ENCODE measurements at regions not wholly inside any gene's neighbourhood (a gene's known extent, or its start where the extent isn't known, plus 50 kb on each side); places are given as distances from the start of the nearest gene placed in this dataset.
"Not testable (repeated sequence)": the region's sequence is repeated elsewhere in the genome, so short reads cannot be mapped to it uniquely, and the experiment has no call there.

DNA sequence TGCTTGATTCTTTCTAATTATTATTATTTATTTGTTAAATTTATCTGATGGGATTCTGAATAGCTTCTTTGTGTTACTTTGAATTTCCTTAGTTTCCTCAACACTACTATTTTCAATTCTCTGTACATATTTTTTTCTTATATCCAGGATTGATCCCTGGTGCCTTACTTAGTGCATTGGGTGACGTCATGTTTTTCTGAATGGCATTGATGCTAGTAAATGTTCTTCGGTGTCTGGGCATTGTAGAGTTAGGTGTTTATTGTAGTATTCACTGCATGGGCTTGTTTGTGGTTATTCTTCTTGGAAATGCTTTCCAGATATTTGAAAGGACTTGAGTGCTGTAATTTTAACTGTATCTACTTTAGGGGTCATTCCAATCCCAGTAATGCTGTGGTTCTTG, 938.1 kb downstream of the FAM133A start:
- no peak for DNase-seq (ENCODE audit: low read depth)

DNA sequence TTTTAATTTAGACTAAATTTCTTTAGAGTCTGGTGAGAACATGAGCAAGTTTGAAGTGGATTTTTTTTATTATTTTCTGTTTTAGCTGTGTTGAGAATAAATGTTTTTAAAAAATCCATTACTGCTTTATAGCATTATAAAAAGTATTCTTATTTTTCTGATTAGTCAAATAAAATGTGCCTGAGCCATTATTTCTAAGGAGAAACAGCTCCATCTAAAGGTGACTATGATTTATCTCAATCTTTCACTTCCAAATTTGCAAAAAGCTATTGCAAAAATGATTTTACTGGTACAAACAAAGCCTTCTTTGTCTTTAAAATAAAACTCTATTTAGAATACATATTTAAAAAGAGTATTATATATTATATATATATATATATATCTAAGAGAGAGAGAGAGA, 959.2 kb downstream of the FAM133A start:
- no peak for DNase-seq (ENCODE audit: low read depth)

DNA sequence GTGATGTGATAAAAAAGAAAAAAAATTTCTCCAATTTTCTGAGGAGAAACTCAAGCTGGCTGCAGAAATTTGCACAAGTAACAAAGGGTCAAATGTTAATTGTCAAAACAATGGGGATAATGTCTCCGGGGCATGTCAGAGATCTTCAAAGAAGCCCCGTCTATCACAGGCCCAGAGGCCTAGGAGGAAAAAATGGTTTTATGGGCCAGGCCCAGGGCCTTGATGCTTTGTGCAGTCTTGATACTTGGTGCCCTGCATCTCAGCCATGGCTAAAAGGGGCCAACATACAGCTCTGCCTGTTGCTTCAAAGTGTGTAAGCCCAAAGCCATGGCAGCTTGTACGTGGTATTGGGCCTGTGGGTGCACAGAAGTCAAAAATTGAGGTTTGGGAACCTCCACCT, 961.0 kb downstream of the FAM133A start:
- DNase-seq (ENCODE audit: low read depth) = no peak

DNA sequence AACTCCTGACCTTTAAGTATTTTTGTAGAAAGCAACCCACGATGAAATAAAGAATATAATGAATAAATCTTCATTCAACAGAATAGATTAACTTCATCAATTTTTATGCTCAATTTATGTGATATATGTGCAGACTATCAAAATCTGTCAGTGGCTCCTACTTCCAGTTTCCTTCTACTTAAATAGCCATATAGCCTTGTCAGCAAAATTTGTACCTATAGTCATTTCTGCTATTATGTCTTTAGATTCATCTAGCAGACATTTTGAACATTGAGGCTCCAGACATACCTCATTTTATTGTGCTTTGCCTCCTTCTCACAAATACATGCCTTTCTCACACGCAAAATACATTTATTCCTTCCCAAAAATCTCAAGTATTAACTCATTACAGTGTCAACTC, 971.7 kb downstream of the FAM133A start:
- DNase-seq (ENCODE audit: low read depth) = no peak

DNA sequence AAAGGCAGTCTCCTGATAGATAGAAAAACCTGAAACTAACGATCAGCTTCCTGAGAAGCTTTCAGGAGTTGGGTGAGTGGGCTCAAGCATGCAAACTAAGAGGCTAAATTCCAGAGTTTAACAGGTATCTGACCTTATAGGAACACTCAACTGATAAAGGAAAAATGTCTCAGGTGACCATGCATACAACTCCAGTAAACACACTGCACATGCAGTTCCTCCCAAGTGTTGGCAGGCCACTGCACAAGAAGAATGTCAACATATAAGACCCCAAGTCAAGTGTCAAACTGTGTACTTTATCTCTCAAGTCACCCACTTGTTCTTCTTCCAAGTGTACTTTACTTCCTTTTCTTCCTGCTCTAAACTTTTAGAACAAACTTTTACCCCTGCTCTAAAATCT, 981.2 kb downstream of the FAM133A start:
- DNase-seq (ENCODE audit: low read depth) = no peak

DNA sequence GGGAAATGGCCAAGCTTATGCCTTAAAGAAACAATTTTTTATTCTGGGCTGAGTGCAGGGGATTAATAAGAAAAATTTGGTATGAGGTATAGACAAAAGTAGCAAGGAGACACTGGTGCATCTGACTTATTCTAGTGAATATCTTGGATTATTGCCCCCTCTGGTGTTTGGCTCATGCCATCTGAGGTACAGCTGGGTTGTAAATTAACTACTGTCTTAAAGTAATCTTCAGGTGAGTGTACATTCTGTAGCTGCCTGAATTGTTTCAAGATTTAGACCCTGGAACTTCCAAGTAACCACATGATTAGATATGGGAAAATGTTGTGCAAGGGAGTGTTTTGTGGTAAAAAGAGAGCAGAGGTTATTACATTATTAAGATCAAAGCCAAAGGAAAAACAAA, 988.7 kb downstream of the FAM133A start:
- DNase-seq (ENCODE audit: low read depth) = no peak

DNA sequence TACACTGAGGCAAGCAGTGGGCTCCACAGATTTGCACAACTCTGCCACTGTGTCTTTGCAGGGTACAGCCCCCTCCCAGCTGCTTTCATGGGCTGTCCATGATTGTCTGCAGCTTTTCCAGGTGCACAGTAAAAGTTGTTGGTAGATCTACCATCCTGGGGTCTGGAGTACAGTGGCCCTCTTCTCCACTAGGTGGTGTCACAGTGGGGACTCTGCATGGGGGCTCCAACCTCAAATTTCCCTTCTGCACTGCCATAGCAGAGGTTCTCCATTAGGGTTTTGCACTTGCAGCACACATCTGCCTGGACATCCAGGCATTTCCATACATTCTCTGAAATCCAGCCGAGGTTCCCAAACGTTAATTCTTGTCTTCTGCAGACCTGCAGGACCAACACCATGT, 1002.3 kb downstream of the FAM133A start:
- DNase-seq (ENCODE audit: low read depth) = no peak

DNA sequence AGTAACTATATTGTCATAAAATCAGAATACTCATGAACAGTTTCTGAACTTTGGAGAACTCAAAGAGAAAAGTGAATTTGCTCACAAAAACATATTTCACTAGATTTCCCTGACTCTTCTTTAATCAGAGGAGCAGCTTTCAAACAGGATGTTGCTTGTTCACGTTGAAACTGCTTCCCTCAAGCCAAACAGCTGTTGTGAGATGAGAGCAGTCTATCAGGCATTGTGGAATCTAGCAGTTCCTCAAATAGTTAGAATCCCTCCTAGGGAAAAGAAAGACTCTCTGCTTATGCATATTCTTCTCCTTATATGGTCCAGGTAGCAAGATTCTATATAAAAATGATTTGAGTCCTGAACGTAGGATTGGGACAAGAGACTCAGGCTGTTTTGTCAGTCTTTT, 1012.1 kb downstream of the FAM133A start:
- DNase-seq (ENCODE audit: low read depth) = no peak

DNA sequence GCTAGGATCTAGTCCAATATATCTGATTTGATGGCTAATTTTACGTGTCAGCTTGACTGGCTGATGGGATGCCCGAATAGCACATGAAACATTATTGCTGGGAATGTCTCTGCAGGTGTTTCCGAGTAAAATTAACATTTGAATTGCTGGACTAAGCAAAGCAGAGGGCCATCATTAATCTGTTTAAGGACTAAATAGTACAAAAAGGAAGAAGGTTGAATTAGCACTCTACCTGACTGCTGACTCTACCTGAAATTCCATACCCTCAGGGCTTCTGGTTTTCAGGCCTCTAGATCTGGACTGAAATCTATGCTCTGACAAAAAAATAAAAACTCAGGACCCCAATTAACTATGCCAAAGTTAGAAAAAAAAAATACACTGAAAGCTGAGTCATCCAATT, 1021.9 kb downstream of the FAM133A start:
- DNase-seq (ENCODE audit: low read depth) = no peak

DNA sequence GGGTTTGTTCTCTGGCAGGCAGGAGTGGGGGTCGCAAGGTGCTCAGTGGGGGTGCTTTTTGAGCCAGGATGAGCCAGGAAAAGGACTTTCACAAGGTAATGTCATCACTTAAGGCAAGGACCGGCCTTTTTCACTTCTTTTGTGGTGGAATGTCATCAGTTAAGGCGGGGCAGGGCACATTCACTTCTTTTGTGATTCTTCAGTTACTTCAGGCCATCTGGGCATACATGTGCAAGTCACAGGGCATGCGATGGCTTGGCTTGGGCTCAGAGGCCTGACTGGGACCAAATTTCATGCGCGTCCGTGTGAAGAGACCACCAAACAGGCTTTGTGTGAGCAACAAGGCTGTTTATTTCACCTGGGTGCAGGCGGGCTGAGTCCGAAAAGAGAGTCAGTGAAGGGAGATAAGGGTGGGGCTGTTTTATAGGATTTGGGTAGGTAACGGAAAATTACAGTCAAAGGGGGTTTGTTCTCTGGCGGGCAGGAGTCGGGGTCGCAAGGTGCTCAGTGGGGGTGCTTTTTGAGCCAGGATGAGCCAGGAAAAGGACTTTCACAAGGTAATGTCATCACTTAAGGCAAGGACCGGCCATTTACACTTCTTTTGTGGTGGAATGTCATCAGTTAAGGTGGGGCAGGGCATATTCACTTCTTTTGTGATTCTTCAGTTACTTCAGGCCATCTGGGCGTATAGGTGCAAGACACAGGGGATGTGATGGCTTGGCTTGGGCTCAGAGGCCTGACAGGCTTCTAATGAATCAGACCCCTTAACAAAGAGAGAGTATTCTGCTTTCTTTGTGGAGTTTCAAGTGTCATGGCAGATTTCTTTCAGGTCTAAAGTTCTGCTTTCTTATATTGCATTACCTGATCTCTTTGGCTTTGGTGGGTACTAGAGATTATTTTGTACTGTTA, 1030.6 kb downstream of the FAM133A start:
- DNase-seq (ENCODE audit: low read depth) = not testable (repeated sequence)

DNA sequence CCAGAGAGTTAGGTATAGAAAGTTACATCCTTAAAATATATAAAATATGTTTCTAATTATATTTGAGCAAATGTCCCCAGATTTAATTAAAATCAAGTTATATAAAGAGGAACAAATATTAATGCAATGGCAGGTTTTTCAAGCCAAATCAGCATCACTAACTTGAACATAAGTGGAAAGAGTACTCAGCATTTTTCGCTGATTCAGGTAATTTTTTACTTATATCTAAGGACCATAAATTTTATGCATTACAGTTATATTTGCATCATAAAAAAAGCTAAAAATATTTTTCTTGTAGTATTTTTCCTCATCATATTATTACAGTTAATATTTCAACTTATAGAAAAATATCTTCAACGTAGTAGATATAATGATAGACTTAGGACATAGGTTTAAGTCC, 1047.4 kb downstream of the FAM133A start:
- no peak for DNase-seq (ENCODE audit: low read depth)

DNA sequence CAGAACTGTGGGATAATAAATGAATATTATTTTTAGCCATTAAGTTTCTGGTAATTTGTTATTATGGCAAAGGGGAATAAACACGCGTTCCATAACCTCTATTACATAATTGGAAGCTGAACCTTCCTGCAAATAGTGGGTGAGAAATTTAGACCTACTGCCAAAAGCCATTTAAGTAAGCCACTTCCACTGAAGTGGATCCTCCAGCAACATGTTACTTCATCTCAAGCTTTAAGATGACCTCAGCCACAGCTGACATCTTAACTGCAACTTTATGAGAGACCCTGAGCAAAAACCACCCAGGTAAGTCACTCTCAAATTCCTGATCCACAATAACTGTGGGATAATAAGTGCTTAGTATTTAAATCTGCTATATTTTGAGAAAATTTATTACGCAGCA, 1048.6 kb downstream of the FAM133A start:
- DNase-seq (ENCODE audit: low read depth) = no peak

DNA sequence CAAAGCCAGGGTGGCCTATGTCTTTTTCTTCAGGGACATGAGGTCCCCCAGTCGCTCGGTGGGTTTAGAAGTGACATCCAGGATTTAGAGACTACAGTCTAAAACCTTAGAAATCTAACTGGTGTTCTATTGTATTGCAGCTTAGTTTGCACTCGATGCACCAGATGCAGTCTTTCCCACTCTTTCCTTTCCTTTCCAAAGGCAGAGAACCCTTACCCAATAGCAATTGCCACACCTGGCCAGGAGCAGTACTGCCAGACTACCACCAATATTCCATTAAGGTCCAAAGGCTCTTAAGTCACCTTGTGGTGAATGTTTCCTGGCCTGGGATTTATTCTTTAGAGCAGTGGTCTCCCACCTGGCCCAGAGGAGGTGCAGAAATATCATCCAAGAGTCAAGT, 1068.8 kb downstream of the FAM133A start:
- DNase-seq (ENCODE audit: low read depth) = no peak

DNA sequence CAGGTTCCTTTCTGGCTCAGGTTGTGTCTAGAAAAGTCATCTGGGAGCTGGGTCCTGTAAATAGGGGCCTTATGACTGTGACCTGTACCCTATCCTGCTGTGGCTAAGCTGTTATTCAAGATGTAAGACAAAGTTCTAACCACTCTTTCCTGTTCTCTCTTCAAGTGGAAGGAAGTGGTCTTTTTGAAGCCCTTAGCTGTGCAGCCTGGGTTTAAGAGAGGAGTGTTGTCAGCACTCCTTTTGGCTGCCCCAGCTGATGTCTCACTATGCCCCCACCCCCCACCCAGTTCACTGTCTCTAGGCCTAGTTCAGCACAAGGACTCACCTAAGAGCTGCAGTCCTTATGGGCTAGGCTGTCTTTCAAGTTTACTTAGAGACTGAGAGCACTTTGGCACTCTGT, 1069.5 kb downstream of the FAM133A start:
- no peak for DNase-seq (ENCODE audit: low read depth)

DNA sequence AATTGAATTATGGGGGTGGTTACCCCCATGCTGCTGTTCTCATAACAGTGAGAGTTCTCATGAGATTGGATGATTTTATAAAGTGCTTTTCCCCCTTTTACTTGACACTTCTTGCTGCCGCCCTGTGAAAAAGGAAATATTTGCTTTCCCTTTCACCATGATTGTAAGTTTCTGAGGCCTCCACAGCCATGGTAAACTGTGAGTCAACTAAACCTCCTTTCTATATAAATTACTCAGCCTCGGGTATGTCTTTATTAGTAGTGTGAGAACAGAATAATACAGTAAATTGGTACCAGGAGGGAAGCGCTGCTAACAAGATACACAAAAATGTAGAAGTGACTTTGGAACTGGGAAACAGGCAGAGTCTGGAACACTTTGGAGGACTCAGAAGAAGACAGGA, 1070.8 kb downstream of the FAM133A start:
- no peak for DNase-seq (ENCODE audit: low read depth)

DNA sequence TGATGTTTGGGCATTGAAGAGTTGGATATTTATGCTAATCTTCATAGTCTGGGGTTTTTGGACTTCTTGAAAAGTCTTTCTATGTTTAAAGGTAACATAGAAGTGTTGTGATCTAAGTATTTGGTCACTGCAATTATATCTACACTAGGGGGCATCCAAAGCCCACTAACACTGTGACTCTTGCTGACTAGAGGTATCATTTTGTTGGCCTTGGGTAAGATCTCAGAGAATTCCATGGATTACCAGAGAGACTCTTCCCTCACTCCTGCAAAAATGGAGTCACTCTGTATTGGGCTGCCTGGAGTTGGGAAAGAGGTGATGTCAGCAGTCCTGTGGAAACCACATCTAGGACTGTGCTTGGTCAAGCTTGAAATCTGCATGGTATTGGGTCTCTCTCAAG, 1077.6 kb downstream of the FAM133A start:
- DNase-seq (ENCODE audit: low read depth) = no peak

DNA sequence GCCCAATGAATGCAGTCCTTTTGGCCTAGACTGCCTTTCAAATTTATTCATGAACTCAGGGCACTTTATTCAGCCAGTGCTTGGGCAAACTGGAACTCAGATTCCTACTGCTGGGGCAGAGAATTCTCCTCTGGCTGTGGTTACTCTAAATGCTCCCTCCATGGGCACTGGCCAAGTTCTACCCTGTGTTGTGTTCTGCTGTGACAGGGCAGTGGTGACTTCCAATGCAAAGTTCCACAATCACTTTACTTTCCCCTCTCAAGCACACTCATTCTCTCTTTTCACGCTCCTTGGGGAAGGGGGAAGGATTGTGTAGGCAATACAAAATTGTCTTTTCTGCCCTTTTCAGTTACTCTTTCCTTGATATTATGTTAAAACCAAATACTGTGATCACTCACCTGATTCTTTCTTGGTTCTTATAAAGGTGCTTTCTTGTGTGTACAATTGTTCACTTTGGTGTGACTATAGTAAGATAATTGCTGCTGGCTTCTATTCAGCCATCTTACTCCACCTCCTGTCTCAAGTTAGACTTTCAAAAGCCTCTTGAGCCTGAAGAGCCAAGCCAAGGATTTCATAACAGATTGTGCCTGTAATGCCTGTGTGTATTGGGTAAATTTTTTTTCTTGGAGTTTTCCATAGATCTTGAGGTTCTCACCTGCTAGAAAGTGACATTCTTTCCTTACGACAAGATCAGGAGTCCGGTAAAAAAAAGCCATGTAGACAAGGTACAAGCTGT, 1078.6 kb downstream of the FAM133A start:
- no peak for DNase-seq (ENCODE audit: low read depth)

DNA sequence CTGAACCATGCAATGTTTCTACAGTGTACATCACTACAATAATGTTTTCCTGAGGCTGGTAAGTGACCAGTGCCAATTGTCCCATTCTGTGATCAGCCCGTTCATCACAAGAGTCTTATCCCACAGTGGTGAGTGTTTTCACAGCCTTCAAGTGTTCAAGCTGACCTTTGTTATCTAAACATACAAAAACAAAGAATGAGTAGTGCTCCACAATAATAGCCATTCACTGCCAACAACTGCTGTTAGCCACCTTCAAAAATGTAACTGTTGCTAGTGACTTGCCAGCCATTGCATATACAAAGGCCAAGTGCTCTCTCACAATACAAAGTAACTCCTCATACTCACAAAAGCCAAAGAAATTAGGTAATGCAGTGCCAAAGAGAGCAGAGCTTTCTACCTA, 1084.1 kb downstream of the FAM133A start:
- DNase-seq (ENCODE audit: low read depth) = no peak

DNA sequence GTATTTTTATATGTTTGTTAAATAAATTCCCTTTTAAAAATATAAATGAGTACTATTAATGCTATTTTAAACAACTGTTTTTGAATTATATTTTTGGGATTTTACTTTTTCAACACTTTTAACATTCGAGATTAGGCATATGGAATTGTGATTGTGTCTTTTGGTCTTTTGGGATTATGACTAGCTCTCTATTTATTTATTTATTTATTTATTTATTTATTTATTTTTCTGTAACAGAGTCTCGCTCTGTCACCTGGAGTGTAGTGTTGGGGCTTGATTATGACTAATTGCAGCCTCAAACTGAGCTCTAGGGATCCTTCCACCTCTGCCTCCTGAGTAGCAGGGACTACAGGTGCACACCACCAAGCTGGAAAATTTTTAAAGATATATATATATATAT, 1101.6 kb downstream of the FAM133A start:
- DNase-seq (ENCODE audit: low read depth) = no peak

DNA sequence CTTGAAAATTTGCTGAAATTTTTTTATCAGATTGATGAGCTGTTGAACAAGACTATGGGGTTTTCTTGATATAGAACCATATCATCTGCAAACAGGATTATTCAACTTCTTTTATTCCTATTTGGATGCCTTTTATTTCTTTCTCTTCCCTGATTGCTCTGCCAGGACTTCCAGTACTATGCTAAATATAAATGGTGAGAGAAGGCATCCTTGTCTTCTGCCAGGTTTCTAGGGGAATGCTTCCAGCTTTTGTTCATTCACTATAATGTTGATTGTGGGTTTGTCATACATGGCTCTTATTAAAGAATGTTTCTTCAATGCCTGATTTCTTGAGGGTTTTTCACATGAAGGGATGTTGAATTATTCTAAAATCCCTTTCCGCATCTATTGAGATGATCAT, 1139.5 kb downstream of the FAM133A start:
- DNase-seq (ENCODE audit: low read depth) = no peak

DNA sequence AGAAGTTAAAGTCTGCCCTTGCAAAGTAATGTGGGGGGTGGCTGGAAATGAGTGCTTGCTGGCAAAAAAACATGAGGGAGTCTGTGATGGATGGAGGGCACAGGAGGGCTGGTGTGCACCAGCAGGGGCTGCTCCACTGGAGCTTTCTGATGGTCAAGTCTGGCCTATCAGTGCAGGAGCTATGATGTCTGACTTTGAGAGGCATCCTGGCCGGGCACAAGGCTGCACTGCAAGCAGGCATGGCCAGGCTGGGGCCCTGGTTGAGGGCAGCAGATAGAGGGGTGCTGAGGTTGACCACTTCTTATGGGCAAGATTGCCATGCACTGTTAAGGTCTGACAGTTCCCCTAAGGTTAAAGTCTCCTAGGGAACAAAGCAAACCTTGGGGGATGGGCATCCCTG, 1140.2 kb downstream of the FAM133A start:
- no peak for DNase-seq (ENCODE audit: low read depth)

DNA sequence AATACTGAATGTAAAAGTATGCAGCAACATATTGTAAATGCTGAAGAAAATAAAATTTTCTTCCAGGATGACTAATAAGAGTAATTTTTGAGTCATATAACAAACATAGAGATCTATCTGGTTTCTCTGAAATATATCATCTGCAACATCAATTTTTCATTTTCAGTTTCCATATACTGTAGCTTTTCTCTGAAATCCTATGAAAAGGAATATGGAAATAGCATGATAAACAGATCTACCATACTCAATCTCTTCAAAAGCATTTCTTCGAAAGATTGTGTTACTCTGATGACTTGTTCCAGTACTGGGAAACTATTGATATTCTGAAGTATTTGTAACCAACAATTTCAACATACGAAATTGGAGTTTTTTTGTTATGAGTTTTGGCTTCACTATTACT, 1156.7 kb downstream of the FAM133A start:
- DNase-seq (ENCODE audit: low read depth) = no peak

DNA sequence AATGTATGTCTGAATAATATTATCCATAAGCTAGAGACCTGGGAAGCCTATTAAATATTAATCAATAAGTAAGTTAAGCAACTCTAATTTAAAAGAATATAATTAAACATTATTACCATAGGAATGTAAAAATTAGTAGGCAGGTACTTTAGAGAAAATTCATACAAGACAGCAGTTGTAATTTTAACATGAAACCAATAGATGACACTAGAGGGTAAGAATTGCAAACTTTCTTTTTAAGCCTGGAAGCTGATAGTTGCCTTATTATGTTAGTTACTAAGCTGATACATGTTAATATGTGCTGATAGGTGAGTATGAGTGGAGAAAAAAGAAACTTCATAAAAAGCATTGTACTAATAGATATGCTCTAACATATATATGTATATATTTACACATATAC, 1157.4 kb downstream of the FAM133A start:
- DNase-seq (ENCODE audit: low read depth) = peak; percentile 0

DNA sequence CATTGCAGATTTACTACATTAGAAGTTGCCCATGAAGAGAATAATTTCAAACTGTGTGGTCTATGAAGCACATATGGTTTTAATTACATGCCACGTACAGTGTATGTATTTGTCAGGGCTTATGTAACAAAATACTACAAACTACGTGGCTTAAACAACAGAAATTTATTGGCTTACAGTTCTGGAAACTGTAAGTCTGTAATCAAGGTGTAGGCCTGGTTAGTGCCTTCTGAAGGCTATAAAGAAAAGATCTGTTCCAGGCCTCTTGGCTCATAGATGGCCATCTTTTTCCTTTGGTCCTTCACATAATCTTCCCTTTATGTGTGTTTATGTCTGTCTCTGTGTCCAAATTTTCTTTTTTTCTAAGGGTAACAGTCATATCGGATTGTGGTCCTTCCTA, 1160.2 kb downstream of the FAM133A start:
- DNase-seq (ENCODE audit: low read depth) = no peak
